GM19035 (cell line): ENCODE measurements at regions not wholly inside any gene's neighbourhood (a gene's known extent, or its start where the extent isn't known, plus 50 kb on each side); places are given as distances from the start of the nearest gene placed in this dataset.
"Not testable (repeated sequence)": the region's sequence is repeated elsewhere in the genome, so short reads cannot be mapped to it uniquely, and the experiment has no call there.

ENCODE experiments used
- ATAC-seq: cut with Tn5 transposase; IDR thresholded peaks from one replicate; pipeline ENCODE4 v1.9.1; 2021; ENCODE audit not compliant: unreplicated experiment

- ATAC-seq: no peak
Measured at GRCh38 chr3:159339131-159339530, 537.3 kb downstream of the MFSD1 start.

GRCh38 chr3:159340877-159341500 is 539.1 kb downstream of the MFSD1 start:
- ATAC-seq: no peak

- ATAC-seq: no peak
Measured at GRCh38 chr3:159346271-159346903, 544.5 kb downstream of the MFSD1 start.

- ATAC-seq: no peak
Measured at GRCh38 chr3:159348431-159348830, 546.6 kb downstream of the MFSD1 start.

- no peak for ATAC-seq
Measured at GRCh38 chr3:159356606-159357005, 554.8 kb downstream of the MFSD1 start.

- no peak for ATAC-seq
Measured at GRCh38 chr3:159364511-159364910, 562.7 kb downstream of the MFSD1 start.

- ATAC-seq: no peak
Measured at GRCh38 chr3:159366476-159366875, 564.6 kb downstream of the MFSD1 start.

- ATAC-seq: no peak
Measured at GRCh38 chr3:159371961-159372360, 570.1 kb downstream of the MFSD1 start.

- no peak for ATAC-seq
Measured at GRCh38 chr3:159378396-159379194, 576.7 kb downstream of the MFSD1 start.

- no peak for ATAC-seq
Measured at GRCh38 chr3:159380891-159381290, 579.0 kb downstream of the MFSD1 start.

GRCh38 chr3:159390656-159391212 is 588.9 kb downstream of the MFSD1 start:
- ATAC-seq: no peak

GRCh38 chr3:159397683-159398082 is 591.0 kb upstream of the IL12A start:
- ATAC-seq: not testable (repeated sequence)

- no peak for ATAC-seq
Measured at GRCh38 chr3:159401069-159401468, 587.6 kb upstream of the IL12A start.

- not testable (repeated sequence) for ATAC-seq
Measured at GRCh38 chr3:159409711-159410110, 578.9 kb upstream of the IL12A start.

GRCh38 chr3:159413319-159413718 is 575.3 kb upstream of the IL12A start:
- ATAC-seq: no peak

GRCh38 chr3:159416856-159417255 is 571.8 kb upstream of the IL12A start:
- ATAC-seq: no peak

- ATAC-seq: no peak
Measured at GRCh38 chr3:159417761-159418160, 570.9 kb upstream of the IL12A start.

GRCh38 chr3:159418571-159419526 is 569.8 kb upstream of the IL12A start:
- ATAC-seq: no peak

GRCh38 chr3:159429702-159430101 is 558.9 kb upstream of the IL12A start:
- ATAC-seq: no peak

- no peak for ATAC-seq
Measured at GRCh38 chr3:159432682-159433340, 555.8 kb upstream of the IL12A start.
